ENCODE measurements at regions not wholly inside any gene's neighbourhood (a gene's known extent, or its start where the extent isn't known, plus 50 kb on each side); places are given as distances from the start of the nearest gene placed in this dataset.

DNA sequence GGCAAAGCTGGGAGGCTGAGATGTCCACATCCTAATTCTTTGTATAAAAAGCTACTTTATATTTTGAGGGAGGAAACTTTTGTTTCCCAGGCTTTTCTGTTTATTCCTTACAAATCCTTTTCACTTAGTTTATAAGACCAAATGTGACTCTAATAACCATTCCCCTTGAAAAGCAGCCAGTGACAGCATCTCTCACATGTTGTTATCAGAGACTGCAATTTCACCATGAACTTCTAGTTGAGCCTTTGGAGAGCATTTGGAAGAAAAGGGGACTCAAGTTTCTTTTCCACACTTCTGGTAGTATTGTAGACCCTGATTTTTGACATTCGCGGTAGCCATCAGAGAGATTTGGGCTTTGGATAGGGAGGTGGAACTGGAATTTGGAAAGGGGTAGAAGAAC is 215.8 kb downstream of the RNF144B start:
- no peak for TF ChIP-seq CTCF (conservative IDR thresholded peaks at IDR 0.05)
- no peak for TF ChIP-seq EZH2 (IDR thresholded peaks at IDR 0.05; ENCODE audit: low read depth)

Measured in PC-9 (cell line).